ENCODE measurements at regions not wholly inside any gene's neighbourhood (a gene's known extent, or its start where the extent isn't known, plus 50 kb on each side); places are given as distances from the start of the nearest gene placed in this dataset.
A peak's percentile ranks its signal among the peaks of the same experiment; 100 is the strongest.

DNA sequence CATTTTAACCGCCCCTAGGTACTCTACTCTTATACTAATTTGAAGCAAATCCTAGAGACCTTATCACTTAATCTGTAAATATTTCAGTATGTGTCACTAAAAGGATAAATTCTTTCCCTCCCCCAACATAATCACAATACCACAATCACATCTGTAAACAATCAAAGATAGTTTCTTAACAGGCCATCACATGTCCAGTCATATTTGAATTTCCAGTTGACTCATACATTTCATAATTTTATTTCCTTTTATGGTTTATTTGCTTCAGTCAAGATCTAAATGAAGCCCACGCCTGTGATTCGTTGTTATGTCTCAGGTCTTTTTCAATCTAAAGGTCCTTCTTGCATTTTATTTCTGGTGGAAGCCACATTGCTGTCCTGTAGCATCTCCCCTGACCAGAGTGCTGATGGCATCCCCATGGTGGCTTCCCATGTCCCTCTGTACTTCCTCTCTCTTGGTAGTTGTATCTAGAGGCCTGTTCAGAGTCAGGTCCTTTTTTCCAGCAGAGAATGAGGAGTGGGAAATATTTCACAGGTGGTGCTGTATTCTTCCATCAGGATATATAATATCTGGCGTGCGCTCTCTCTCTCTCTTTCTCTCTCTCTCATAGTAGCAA, 128.6 kb upstream of the SLC22A23 start:
- no peak for DNase-seq

- DNase-seq: no peak
These were observed 127.8 kb upstream of the SLC22A23 start for GRCh38 chr6:3584606-3585005.

DNA sequence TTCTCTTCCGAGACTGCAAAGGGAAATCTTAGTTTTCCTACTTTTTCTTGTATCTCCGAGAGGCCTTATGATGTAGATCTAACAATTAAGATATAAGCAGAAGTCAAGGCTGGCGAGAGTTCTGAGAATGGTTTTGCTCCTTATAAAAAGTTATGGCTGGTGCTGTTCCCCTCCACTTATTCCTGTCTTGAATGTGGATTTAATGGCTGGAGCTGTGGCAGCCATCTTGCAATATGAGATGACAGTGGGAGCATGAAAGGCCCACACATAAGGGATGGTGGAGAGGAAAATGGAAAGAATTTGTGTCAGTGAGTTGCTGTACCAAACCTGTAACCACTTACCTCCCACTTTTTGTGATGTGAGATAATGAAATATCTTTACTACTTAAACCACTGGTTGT, 124.6 kb upstream of the SLC22A23 start:
- DNase-seq: no peak

DNA sequence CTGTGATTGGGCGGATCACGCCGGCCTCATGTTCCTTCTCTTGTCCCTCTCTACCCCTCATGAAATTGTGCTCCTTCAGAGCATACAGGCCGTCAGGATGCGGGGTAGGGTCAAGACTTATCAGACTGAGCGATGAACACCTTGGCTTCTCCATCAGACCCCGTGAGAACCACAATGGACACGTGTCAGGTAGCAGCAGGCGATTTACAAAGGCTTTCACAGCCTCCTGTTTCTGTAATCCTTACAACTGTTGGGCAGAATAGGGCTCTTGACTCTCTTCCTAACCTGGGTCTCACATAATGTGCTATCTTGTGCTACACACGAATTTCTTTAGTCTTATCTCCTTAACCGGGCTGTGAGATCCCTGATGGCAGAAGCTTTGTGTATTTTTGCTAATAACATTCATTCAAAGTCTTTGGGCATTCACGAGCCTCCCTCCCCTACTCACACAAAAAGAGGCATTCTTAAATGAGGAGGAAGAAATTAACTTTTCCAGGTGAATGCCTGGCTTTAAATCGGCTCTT, 122.9 kb upstream of the SLC22A23 start:
- DNase-seq: no peak

GRCh38 chr6:3578981-3579380, 122.1 kb upstream of the SLC22A23 start:
- DNase-seq: no peak

DNA sequence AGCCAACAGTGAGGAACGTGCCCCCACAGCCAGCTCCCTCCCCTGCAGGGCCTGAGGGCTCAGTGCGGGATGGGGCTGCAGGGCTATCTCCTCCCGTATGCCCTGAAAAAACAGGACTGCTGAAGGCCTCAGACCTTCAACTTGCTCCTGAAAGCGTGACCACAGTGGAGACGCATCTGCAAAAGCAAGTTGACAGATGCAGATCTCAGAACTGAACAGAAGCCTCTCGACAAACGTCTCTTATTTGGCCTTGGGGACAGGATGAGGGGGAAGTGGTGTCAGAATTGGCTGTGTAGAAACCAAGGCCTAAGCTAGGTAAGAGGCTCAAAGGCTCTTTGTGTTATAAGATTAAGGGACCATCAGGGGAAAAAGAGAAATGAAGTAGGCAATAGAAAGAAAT, 120.7 kb upstream of the SLC22A23 start:
- DNase-seq: no peak

GRCh38 chr6:3575701-3576100, 118.9 kb upstream of the SLC22A23 start:
- no peak for DNase-seq

GRCh38 chr6:3575166-3575565, 118.3 kb upstream of the SLC22A23 start:
- no peak for DNase-seq

DNA sequence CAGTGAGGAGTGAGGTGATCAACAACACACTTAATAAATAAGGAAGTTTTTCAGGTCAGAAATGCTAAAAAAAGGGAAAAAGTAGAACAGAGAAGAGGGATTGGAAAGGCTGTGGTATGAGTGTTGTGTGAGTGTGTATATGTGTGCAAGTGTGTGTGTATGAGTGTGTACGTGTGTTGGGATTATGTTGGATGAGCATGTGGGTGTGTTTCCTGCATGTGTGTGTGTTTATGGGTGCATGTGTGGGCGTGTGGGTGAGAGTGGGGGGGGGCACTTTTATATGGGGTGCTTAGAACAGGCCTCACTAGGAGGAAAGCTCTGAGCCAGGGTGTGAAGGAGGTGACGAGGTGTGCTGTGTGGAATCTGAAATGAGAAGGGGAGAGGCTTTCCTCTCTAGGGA, 116.8 kb upstream of the SLC22A23 start:
- no peak for DNase-seq

DNA sequence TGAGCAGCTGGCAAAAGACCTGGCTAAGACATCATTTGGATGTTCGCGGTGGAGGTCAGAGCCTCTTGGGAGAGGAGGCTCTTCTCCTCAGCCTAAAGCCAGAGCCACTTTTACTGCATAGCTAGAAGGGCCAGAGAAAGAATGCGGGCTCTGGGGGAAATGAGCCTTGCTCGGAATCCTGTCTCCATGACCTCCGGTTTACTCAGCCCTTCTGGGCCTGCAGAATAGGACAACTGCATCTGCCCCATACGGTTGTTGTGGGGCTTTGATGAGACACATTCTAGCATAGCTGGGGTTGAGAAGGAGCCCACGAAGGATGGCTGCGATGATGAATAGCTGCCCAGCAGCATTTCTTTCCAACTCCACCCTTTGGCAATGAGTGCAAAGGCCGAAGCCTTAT, 115.0 kb upstream of the SLC22A23 start:
- no peak for DNase-seq

GRCh38 chr6:3571250-3571681, 114.4 kb upstream of the SLC22A23 start:
- DNase-seq: no peak

GRCh38 chr6:3569816-3570215, 113.0 kb upstream of the SLC22A23 start:
- DNase-seq: no peak

DNA sequence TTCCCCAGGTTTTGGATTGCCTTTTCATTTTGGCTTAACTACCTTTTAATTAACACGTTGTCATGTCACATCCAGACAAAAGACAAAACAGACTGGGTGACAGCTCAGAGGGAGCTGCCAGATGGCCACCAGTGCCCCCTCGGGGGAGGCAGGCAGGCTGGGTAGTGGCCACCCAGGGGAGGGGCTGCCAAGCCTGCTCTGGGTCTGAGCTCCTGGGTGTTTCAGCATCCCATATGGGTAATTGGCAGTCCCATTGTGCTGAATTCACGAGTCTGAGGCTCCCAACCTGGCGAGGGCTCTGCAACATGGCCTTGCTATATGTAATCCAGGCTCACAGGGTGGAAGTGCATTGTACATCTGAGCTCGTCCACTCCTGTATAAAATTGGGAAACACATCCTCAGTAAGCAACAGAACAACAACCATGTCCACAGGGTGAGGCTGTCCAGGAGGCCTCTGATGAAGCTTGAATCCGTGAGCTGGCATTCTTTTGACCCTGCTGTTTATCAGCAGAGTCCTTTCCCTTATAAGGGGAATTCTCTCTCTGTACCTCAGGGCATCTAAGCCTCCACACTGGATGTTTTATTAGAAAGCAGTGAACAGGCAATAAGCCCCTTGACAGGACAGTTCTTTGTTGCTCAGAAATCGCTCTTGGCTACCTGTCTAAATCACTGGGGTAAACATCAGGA, 111.7 kb upstream of the SLC22A23 start:
- DNase-seq: no peak

- no peak for DNase-seq
These were observed 110.0 kb upstream of the SLC22A23 start for GRCh38 chr6:3566812-3567211.

DNA sequence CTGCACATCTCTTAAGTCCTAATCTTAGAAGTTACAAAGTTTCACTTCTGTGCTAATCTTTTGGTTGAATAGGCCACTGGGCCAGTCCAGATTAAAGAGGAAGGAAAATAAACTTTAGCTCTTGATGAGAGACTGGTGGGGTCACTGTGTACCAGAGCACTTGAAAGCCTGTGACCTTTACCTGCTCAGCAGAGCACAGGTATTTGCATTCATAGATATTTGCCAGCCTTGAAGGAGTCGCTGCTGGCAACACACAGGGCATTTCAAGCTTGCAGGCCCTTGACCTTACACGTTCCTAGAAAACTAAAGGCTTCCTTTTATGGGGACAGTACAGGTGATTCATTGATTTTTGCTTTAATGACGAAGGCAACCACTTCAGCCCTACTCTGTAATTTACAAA, 108.4 kb upstream of the SLC22A23 start:
- DNase-seq: no peak

- peak; percentile 61 for DNase-seq
These were observed 104.9 kb upstream of the SLC22A23 start for GRCh38 chr6:3561725-3562124.

DNA sequence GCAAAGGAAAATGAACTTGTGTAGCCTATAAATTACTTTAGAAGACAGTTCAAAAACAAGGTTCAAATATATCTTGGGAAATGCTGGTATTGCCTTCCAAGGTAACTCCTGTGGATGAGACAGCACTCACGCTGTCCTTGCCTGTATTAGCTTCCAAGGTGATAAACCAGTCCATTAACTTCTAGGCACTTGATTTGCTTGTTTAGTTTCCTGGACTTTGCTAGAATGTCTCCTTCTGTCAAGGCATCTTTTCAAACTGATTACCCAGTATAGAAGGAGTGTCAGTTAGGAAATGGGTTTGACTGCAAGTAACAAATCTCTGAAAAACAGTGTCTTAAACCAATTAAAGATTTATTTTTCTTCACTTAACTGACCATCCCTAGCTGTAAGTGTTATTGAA, 103.4 kb upstream of the SLC22A23 start:
- DNase-seq: no peak

- no peak for DNase-seq
These were observed 102.7 kb upstream of the SLC22A23 start for GRCh38 chr6:3559561-3559960.

GRCh38 chr6:3557336-3557735, 100.5 kb upstream of the SLC22A23 start:
- DNase-seq: no peak

DNA sequence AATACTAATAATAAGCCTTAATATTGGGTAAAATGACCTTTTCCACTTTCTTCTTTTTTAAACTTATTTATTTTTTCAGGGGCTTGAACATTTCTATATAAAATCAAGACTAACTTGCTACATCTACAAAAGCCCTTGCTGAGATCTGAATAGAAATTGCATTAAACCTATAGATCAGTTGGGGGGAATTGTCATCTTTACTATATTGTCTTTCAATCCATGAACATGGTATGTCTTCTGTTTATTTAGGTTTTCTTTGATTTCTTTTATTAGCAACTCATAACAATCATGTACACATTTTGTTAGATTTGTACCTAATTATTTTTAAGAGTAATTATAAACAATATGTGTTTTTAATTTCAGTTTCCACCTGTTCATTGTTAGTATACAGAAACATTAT, 96.4 kb upstream of the SLC22A23 start:
- DNase-seq: no peak

DNA sequence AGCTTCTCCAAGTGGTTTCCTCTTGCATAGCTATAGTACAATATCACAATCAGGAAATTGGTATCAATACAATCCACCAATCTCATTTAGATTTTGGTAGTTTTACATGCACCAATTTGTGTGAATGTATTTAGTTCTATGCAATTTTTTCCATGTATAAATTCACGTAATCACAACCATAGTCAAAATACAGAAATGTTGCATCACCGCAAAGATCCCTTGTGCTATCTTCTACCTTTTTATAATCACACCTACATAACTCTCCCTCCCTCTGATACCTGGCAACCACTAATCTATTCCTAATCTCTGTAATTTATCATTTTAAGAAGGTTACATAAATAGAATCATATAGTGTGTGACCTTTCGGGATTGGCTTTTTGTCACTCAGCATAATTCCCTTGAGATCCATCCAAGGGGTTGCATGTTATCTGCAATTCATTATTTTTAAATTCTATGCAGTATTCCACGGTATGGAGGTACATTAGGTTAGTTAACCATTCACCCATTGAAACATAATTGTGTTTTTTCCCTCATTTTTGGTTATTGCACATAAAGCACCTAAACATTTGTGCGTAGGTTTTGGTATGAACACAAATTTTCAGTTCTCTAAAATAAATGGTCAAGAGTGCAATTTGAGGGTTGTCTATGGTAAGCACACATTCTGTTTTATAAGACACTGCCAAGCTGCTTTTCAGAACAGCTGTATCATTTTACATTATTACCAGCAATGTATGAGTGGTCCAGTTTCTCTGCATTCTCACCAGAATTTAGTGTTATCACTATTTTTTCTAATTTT, 95.1 kb upstream of the SLC22A23 start:
- DNase-seq: no peak

- DNase-seq: no peak
These were observed 92.6 kb upstream of the SLC22A23 start for GRCh38 chr6:3549314-3549940.

- no peak for DNase-seq
These were observed 89.3 kb upstream of the SLC22A23 start for GRCh38 chr6:3546121-3546520.
